NCI-H146 treated with DMSO at 0.1 percent for 48 hours (cell line): ENCODE measurements at regions not wholly inside any gene's neighbourhood (a gene's known extent, or its start where the extent isn't known, plus 50 kb on each side); places are given as distances from the start of the nearest gene placed in this dataset.
"Not testable (repeated sequence)": the region's sequence is repeated elsewhere in the genome, so short reads cannot be mapped to it uniquely, and the experiment has no call there.

Source experiments
- DNase-seq: peaks from one replicate; lab custom pipeline; 2025; ENCODE audit not compliant: unreplicated experiment; lab: John Stamatoyannopoulos, UW

DNA sequence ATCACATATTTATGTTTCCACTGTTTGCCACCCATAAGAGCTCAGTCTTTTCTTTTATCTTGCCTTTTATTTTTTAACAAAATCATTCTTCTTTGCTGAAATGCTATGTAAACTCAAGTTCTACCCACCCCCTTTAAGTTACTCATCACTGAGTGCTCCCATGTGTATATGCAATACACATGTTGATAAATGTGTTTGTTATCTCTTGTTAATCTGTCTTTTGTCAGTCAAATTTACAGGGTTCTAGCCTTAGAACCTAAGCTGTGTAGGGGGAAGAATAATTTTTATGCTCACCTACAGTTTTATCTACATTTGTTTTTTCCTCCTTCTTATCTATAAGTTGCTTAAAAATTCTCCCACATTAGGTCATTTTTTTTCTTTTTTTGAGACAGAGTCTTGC, 1195.9 kb downstream of the ROBO2 start:
- no peak for DNase-seq

DNA sequence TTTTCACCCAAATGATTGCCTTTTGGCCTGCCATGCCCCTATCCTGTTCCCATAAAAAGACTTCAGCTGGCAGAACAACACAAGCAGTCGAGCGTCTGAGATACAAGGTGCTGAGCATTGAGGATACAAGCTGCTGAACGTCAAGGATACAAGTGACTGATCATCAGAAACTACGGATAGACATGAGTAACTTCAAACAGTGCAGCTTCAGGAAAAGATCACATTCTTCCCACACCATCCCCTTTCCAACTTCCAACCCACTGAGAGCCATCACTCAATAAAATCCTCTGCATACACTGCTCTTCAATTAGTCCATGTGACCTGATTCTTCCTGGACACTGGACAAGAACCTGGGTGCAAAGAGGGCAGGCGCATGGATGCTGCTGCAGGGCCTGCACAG, 1198.9 kb downstream of the ROBO2 start:
- DNase-seq: no peak

DNA sequence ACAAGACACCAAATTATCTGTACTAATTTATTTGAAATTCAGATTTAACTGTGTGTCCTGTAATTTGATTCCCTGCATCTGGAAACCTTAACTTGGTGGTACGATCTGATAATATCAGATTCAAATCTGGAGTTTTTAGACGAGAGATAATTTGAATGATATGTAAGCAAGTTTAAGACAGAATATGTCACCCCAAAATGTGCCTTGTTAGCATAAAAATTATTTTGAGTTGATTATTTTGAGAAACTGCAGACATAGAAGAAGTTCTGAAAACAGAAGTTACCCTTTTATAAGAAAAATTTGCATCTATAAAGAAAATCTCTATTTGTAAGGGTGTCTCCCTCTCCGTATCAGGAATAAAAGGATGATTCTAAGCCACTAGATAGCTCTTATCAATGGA, 1202.8 kb downstream of the ROBO2 start:
- no peak for DNase-seq

DNA sequence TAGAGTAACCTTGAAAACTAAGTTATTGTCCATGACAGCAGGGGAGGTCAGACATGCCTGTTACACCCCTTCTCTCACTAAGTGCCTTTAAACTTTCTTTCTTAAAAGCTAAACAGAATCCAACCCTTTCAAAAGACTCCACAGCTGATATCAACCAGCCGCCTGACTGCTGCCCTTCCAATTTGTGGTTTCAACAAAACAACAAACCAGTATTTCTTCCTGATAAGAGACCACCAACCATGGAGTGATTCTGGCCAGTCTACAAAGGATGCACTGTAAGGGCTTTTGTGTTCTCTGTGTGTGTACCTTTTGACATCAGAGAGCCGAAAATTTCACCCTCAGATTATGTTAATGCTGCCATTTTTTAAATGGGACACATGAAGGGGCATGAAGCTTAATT, 1204.2 kb downstream of the ROBO2 start:
- DNase-seq: no peak

DNA sequence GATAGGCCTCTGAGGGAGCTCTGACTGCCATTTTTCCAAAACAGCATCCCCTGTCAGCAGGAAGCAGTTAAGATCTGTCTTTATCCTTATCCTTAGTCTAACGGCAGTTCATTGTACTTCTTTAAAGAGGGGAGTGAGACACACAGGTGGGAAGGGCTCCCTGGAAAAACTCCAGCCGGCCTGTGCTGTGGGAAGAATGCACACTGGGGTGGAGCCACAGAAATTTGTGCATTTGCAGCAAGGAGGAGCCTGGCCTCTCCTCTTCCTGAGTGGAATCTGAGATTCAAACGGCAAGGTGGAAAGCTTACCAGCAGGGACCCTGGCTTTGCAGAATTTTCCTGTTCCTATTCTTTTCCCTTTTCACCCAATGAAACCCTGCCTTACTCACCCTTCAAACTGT, 1209.4 kb downstream of the ROBO2 start:
- DNase-seq: no peak

DNA sequence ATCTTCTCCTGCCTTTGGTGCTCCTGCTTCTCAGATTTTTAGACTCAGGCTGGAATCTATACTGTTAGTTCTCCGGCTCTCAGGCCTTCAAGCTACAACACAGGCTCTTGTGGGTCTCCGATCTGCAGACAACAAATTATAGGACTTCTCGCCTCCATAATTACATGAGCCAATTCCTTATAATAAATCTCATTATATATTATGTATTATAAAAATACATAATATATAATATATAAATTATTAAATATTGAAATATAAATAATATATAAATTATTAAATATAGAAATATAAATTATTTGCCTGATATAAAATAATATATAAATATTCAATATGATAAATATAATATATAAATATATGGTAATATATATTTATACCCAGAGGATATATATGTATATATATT, 1214.0 kb downstream of the ROBO2 start:
- DNase-seq: no peak

DNA sequence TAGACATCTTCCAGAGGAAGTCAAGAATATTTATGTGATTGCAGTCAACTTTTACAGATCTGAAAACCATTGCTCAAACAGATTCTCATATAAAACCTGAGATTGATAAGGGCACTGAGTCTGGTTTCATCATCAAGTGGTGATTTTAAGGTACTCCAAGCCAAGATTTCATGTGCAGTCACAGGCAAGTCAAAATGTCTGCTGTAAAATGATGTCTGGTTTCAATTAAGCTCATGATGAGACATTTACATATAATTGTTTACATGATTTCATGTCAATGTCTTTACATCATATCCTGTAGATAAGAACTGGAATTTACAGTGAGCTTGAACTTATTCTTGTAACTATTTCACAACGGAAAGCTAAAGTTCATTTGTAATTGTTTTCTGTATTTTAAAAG, 1215.5 kb downstream of the ROBO2 start:
- DNase-seq: no peak

DNA sequence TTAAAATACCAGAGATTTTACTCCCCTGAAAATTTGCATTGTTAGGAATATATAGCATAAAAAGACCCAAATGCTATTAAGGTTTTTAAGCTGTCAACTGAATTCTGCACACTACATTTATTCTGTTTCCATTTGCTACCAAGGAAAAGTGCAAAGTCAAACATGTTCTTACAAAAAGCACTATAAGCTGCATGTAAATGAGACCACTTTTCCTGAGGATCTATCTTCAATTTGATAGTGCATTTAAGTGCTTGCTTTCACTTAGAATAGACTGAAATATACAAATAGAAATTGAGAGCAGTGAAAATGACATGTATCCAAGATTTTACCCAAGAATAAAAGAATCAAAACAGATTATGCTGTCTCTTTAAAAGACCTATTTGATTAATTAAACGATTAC, 1216.2 kb downstream of the ROBO2 start:
- DNase-seq: no peak

DNA sequence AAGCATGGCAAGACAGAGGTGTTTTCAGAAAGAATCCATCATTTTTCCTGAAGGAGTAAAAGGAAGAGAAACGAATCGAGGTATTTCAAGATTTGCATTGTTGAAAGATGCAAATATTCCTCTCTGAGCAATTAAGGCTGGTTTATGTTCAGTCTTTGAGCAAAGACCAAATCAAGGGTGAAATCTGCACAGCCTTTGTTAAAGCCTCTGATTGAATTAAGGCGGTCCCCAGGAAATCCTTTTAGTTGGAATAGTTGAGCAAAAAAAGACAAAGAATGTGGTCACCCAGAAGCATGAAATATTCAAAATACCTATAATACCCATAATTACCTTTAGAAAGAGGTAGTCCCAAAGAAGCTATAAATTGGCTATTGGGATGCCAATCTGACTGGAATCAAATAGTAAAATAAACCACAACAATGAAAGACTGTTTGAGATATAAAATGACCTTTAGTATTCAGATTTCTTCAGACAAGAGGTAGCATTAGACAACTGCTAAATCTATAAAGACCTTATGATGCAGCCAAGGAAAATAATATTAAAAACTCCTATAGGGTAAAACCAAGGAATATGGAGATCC, 1218.1 kb downstream of the ROBO2 start:
- DNase-seq: no peak

DNA sequence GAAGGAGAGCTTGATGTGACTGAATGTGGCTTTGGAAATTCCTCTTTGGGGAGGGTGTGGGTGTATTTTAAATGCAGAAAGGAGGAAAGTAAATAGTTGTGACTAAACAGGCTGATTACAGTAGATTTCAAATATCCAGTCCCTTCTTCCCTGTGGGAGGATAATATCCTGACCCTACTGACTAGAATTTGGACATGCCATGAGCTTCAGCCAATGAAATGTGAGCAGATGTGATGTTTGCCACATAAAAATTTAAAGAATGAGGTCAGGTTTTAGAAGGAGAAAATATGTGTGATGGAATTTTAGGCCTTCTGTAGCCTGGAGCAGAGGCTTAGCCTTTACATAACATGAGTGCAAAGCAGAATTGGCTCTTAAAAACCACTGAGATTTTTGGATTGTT, 1218.9 kb downstream of the ROBO2 start:
- DNase-seq: no peak

DNA sequence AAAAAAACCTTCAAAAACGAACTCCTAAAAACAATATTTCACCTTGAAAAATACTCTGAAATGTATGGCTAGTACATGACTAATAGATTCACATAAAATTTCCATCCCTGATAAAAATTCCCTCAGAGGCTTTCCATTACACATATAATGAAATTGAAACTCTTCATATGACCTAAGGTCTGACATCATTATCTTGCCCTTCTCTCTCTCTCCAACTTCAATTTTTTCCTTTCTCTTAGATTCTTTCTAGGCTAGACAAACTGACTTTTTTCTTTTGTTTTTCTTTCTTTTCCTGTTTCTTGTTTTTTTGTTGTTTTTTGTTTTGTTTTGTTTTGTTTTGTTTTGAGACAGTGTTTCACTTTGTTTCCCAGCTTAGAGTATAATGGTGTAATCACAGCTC, 1220.5 kb downstream of the ROBO2 start:
- no peak for DNase-seq

DNA sequence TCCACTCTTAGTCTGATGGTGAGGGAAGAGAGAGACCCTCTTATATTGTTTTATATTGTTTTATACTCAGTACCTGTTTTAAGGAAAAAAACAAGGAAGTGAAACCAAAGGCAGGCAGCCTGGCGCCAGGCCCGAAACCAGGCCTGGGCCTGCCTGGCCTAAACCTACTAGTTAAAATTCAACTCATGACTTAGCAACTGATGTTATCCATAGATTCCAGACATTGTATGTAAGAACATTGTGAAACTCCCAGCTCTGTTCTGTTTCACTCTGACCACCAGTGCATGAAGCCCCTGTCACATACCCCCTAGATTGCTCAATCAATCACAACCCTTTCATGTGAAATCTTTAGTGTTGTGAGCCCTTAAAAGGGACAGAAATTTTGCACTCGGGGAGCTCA, 1226.7 kb downstream of the ROBO2 start:
- not testable (repeated sequence) for DNase-seq

DNA sequence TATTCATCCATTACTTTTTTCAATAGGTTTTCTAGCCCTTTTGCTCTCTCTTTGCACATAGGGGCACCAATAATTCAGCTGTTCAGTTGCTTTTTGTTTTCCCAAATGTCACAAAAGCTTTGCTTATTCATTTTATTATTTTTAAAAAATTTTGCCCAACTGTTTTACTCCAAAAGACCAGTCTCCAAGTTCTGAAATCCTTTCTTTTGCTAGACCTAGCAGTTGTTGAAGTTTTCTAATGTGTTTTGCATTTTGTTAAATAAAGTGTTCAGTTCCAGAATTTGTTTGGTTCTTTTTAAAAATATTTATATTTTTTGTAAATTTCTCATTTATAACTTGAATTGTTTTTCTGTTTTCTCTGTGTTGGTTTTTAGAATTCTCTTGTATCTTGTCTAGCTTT, 1227.3 kb downstream of the ROBO2 start:
- no peak for DNase-seq

DNA sequence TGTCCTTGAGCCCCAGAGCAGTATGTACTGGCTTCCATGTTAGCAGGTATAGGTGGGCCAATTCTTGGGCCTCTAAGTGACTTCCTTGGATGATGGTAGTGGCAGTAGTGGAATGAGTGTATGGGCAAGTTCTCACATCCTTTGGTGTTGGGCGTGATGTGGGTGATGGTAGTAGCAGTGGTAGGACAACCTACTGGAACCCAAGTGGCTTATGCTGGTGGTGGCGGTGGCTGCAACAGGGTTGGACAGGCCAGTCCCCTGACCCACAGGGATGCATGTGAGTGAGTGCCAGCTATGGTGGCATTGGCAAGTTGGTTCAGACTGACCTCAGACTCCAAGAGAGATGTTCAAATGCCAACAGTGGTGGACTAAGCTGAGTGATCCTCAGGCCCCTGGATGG, 1228.2 kb downstream of the ROBO2 start:
- DNase-seq: no peak

DNA sequence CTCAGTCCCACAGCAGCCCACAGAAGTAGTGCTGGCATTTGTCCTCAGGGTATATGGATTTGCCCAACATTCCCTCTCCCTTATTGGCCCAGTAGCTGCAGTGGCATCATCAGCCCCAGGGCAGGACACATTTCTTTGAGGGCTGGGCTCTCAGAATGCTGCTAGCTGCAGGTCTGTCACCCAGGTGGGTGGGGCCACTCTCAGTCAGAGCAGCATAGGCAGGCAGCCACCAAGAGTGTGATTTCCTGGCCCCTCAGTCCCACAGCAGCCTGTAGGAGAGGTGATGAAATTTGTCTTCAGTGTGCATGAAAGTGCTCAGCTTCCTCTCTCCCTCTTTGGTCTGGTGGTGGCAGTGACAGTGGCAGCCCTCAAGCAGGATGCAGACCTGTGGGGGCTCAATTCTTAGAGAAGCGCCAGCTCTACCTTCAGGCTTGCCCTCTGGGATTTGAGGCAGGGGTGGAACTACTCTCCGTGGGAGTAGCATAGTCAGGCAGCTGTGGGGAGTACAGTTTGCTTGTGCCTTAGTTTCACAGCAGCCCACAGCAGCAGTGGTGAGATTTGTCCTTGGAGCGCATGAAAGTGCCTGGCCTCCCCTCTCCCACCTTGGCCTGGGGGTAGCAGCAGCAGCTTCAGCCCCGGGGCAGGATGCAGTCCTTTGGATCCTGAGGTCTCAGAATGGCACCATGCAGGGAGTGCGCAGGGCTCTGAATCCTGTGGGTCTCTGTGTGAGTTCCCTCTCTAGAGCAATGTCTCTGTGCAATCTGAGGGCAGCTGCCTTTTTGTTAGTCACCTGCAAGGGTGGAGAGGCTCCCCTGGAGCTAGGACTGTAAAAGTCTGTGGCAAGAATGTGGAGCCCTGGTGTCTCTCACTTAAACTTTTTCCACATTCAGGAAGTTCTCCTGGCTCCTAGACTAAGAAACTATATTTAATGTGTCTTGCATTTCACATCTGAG, 1229.1 kb downstream of the ROBO2 start:
- DNase-seq: no peak

DNA sequence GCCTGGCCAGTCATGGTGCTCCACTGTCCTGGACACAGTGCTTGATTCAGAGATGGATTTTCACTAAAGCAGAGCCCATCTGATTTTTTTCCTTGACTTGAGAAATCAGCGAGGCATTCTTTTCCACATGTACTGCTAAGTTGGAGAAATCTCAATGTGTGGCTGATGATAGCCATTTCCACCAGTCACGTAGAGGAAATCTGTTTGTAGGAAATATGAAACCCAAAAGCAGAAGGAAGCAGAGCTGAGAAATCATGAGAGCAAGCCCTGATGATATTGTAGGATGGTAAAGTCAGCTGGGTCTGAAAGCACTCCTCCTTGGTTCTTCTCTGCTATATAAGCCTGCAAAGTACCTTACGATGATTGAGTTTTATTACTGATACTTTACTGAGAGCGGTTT, 1233.4 kb downstream of the ROBO2 start:
- DNase-seq: no peak

DNA sequence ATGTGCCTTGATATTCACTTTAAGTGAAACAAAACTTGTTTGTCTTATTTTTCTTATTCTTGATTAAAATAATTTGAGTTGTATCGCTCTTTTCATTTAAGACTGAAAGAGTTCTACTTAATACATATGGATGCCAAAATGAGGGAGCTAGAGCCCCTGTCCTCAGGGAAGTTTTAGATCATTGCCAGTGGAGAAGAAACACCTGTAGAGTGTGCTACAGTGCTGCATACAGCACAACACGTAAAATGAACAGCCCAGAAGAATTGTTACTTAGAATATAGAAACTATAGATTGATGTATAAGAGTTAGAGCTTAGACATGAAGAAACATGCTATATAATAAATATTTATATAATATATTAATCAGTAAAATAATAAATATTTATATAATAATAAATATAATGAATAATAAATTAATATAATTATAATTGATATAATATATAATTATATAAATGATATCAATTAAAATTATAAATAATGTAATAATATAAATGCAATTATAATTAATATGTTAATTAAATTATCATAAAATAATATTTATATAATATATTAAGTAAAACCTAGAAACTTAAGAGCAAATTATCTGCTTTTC, 1234.7 kb downstream of the ROBO2 start:
- no peak for DNase-seq

DNA sequence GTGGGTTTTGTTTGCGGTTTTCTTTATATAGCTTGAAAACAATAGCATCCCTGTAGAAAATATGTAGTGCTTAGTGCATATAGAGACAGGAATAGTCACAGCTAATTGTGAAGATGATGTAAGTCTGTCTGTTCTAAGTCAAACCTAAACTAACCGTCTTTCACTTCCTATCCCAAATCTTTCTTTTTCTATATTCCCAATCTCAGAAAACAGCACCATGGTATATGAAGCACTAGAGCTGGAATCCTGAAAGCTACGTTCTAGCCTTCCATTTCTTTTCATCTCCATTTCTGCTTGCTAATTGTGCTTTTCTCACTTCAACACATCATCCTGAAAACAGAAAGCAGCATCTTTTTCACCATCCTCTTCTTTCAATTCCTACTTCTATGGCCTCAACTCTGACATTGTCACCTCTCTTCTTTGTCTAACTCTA, 1235.5 kb downstream of the ROBO2 start:
- no peak for DNase-seq

DNA sequence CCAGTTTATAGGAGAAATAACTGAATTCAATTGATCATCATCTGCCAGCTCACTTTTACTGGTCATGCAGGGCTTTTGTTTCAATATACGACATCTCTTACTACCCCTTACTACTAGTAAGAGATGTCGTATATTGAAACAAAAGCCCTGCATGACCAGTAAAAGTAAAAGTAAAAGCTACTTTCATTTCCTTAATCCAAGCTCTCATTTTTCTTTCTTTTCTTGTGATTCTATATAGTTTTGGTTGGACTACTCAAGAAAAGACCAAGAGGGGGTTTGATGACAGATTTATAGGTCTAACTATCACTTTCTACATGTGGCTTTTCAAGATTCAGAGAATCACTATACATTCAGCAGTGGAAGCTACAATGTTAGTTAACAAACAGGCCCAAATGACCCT, 1237.3 kb downstream of the ROBO2 start:
- DNase-seq: no peak

DNA sequence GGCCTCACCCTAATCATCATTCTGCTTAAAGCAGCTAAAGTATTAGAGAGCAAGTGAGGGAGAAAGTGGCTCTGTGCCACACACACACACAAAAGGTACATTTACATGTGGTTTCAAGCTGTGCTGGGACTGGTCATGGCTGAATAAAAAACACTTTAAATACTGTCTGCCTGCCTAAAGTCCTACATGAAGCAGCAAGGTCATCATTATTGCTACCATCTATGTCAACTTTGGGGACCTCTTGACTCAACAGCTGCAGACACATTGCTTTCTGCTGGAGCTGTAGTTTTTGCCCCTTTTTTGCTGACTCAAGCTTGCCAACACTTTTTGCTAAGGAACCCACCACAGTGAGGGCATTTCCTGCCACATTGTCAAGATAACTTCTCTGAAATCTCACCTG, 1237.9 kb downstream of the ROBO2 start:
- no peak for DNase-seq

DNA sequence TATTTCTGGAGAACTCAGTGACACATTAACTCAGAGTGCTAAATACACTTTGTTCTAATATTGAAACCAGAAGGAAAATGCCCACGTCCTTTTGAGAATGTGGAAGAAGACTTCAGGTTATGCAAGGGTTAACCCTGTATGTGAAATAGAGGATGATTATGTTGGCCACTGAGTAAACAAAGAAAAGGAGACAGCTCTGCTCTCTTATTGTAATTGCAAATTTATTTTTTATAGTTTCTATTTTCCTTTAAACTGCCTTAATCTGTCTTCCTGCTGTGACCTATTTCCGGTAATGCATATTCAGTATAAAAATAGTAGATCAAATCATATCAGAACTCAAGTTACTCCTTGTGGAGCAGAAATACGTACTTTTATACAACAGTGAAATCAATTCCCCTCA, 1239.2 kb downstream of the ROBO2 start:
- no peak for DNase-seq

DNA sequence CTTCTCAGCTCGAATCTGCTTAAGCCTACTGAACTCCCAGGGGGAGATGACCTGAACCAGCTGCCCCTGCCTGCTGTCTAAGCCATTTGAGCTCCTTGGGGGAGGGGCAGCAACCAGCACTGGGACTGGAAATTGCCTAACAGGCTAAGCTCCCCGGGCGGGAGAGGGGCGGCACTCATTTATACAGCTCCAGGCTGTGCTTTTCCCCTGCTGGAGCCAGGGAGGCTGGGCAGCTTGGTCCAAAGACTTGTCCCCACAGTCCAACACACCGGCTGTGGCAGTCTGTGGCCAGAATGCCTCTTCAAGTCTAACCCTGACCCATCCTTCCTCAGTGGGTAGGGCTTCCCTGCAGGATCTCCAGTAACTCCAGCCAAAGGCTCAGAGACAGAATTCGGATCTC, 1241.5 kb downstream of the ROBO2 start:
- DNase-seq: no peak
